DMS153 treated with DMSO at 0.1 percent for 48 hours (cell line): ENCODE measurements at regions not wholly inside any gene's neighbourhood (a gene's known extent, or its start where the extent isn't known, plus 50 kb on each side); places are given as distances from the start of the nearest gene placed in this dataset.
"Not testable (repeated sequence)": the region's sequence is repeated elsewhere in the genome, so short reads cannot be mapped to it uniquely, and the experiment has no call there.

Experiments used
- DNase-seq: peaks from one replicate; lab custom pipeline; 2025; ENCODE audit not compliant: unreplicated experiment; lab: John Stamatoyannopoulos, UW

DNA sequence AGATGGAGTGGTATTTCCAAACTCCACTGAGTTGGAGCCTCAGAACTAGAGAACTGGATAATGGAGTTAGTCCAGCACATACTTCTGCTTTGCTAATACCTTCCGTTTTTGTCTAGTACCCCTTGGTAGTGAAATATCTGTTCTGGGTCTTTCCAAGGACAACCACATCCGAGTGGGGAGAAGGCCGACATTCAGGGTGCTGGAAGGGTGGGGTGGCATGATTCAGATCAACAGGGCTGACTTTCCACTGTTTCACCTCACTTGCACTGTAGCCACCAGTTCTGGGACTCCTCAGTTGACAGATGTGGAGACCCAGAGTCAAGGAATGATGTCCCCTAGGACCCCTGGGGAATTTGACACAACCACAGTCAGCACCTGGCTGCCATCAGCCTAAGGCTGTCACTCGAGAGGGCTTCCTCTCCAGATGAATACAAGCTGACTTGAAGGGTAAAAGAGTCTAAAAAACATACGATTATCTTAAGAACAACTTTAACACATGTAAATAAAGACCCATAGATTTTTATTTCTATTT is 84.8 kb upstream of the HNF1B start:
- no peak for DNase-seq

- DNase-seq = no peak
Observed at GRCh38 chr17:37828651-37829124, 83.8 kb upstream of the HNF1B start.

GRCh38 chr17:37827905-37828650 is 83.2 kb upstream of the HNF1B start:
- DNase-seq = no peak

DNA sequence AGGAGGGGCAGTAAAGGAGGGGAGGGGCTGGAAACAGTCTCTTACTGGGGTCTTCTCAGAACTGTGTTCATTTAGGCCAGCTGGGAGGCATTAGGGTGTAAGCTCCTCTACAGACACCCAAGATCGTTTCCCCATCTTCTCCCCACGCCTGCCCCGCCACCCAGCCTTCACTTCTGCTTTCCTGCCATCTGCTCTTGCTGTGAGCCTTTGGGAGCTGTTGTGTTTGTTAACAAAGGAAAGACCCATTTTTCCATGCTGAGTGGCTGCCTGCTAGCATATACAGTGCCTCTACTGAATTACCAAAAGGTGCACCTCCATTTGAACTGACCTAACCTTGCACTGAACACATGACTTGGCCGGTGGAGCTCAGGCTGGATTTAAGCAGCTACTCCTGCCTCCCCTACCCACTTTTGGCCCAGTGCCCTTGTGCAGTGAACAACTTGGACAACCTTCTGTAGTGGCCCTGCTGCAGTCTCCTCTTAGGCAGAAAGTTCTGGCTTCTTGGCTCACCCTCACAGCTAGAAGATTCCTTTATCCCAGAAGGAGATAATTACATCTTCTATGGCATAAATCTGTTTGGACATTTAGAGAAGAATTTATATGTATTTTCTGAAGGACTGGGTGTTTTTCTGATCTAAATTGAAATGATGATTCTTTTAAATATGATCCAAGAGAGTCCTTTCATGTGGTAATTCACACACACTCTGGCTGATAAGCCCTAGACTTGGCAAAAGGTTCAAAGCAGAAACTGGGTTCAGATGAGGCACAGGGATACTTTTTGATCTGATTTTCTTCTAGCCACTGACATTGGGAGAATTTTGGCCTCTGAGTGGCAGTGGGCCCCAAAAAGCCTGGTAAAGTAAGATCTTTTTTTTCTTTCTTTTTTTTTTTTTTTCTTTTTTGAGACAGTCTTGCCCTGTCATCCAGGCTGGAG is 81.9 kb upstream of the HNF1B start:
- DNase-seq = no peak

GRCh38 chr17:37825851-37826250 is 81.0 kb upstream of the HNF1B start:
- no peak for DNase-seq

DNA sequence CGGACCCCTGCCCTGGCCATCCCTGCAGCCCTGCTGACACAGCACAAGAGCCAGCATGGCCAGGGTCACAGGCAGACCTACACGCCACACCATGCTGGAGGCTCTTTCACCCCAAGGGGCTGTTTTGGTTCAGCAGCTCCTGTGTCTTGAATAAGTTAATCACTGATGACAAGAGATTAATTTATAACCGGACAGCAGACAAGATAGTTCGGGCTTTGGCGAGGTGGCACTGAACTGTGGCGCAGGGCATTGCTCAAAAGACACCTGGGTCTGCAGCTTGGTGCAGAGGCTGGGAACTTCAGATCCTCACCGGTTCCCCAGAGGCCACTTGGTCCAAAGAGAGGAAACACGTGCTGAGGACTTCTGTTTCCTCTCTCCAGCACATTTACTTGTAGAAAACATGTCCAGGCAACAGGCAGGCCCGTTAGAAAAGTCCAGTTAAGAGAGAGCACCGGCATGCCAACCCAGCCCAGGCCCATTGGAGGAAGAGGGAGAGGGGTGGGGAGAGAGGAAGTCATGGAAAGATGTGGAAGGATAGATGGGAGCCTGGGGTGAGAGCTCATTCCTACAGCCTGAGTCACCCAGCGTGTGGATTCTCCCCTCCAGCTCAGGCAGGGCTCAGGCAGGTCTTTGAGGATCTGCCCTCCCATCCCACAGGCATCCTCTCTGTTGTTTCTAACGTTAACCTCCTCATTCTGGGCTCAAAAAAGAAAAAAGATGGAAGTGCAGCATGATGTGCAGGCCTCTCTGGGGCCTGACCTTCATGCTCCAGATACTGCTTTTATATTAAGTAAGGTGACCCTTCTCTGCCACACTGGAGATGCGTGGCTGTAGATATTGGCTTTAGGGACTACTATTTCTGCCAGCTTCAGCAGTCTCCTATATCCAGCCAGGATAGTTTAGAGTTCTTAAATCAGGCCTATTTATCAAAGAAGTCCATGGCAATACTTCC is 80.0 kb upstream of the HNF1B start:
- no peak for DNase-seq

DNA sequence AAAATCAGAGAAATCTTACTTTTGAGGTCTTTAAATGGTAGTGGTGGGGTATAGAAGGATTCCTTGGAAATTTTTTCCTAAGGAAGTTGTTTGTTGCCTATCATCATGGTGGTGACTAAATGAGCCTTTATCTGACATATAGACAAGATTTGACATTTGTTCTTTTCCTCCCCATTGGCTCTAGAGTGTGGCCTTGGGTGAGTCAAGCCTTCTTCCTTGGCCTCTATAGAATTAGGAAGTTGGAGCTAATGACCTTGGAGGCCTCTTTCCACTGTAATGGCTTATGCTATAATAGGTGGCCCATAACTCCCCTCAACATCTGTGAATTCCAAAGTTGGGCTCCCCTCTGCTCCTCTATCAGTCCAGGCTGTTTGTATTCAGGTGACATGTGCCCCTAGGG is 79.1 kb upstream of the HNF1B start:
- no peak for DNase-seq

DNA sequence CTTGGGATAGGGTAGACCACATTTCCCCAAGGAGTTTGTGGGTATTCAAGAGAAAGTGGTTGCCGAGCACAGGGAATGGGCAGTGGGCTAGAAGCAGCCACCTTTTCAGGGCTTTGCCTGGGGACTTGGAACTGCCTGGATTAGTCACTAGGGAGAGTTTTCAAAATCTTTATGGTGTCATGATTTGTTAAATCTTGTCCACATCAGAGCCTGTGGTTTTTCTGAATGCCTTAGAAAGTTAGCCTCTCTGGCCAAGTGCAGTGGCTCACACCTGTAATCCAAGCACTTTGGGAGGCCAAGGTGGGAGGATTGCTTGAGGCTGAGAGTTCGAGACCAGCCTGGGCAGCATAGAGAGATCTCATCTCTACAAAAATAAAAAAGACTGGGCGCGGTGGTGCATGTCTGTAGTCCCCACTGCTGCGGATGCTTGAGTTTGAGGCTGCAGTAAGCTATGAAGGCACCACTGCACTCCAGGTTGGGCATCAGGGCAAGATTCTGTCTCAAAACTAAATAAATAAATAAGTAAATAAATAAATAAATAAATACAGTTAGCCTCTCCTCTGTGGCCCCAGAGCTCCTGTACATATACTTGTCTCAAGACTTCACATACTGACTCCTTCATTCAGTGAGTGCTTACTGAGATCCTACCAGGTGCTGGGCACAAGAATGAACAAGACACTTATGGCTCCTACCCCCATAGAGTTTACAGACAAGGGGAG is 76.3 kb upstream of the HNF1B start:
- DNase-seq = no peak

- DNase-seq = no peak
Observed at GRCh38 chr17:37820313-37820994, 75.6 kb upstream of the HNF1B start.

DNA sequence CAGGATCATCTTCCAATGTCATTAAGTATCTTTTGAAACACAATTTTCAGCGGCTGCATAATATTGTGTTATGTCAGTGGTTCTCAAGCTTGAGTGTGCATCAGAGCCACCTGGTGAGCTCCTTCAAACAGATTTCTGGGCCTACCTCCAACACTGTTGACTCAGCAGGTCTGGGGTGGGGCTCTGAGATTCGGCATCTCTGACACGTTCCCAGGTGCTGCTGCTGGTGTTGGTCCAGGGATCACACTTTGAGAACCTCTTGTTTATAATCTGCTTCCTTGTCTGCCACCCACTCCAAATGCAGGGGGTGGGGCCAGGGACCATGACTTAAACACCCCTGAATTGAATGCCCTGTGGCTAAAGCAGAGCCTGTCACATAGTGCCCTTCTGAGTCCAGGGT is 73.8 kb upstream of the HNF1B start:
- DNase-seq = peak; percentile 19

- no peak for DNase-seq
Observed at GRCh38 chr17:37816950-37817349, 72.1 kb upstream of the HNF1B start.

DNA sequence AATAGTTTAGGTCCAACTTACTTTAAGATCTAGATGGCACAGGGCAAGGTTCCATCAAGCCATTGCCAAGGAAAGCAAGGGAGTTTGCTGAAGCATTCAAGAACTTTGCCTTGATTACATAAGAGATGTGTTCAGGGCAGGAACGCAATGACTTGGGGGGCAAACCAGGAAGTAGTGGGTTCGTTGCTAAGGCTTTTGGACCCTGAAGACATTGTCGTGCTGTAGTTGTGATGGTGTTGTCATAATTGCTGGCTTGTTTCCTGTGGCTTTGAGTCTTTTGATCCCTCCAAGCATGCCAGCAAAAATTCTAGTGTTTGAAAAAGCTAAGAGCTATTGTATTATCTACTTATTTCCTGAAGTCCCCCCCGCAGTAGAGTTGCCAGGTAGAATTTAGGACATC is 70.7 kb upstream of the HNF1B start:
- no peak for DNase-seq

GRCh38 chr17:37813751-37814150 is 68.9 kb upstream of the HNF1B start:
- DNase-seq = no peak

DNA sequence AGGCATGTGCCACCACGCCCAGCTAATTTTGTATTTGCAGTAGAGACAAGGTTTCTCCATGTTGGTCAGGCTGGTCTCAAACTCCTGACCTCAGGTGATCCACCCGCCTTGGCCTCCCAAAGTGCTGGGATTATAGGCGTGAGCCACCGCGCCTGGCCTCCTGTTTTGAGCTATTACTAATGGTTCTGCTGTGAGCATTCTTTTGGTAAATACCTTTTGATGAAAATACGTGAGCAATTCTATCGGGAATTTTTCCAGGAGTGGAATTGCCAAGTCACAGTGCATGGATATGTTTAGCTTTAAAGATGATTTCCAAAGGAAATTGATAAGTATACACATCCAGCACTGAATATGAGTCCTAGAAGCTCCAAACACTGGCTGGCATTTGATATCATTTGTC is 64.0 kb upstream of the HNF1B start:
- DNase-seq = not testable (repeated sequence)

DNA sequence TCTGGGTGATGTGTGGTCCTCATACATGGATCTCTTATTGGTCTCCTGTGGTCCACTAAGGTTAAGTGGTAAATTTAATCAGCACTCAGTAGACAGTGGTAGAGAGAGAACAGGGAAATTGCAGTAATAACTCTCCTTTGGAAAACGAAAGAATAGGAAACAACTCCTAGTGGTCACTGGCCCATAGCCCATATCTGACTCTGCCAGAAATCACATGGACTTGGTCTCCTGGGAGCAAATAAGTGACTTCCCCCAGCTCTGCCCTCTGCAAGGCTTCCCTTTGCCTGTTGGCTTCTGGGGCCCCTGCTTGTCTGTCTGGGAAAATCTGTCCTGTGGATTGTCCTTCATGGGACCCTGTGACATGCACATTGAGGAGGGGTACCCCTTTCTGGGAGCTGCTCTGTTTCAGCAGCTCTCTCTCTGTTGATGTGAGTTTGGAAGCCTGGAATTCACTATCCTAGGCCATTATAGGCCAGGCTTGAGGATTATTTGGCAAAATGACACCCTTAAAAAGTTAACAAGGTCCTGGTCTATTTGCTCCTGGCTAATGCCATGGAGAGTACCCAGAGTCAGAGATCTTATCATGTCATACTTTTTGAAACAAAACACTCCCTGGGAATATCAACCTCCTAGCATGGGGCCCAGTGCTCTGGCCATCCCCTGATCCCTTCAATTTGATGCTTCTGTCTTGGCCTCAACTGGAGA is 58.0 kb upstream of the HNF1B start:
- DNase-seq = no peak

DNA sequence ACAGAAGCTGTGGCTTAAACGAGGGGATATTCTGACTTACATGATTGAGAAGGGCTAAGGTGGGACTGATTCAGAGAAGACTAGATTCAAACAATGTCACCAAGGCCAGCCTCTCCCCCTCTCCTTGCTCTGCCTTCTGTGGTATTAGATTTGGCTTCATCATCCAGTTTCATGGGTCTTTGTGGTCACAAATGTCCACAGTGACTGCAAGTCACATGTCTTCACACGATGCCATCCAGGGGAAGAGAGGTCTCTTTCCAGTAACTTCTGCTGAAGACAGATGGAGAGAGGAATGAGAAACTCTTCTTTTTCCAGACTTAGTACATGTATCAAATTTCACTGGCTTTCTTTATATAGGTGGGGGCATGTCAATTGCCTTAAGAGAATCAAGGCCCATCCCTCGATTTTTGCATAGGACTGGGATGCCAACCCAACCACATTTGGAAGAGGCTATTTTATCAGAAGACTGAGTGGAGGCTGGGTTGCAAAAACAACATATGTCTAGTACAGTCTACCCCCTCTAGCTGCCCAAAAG is 57.3 kb upstream of the HNF1B start:
- DNase-seq = no peak

DNA sequence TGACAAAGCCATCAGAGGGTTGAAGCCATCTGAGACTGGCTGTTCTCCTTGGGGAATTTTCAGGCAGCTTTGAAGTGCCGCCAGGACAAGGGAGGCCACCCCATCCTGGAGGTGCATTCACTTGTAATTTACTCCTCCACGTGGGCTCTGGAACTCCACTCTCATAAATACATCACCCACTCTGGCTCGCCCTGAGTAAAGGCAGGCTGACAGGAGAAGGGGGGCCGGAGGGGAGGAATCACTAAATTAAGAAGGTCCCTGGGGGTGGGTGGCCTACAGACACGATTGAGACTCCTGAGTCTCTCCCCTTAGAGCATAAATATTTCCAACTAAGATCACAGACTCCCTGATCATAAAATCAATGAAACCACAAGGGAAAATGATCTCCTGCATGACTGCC is 56.3 kb upstream of the HNF1B start:
- DNase-seq = no peak

- no peak for DNase-seq
Observed at GRCh38 chr17:37797206-37797605, 52.3 kb upstream of the HNF1B start.

GRCh38 chr17:37796076-37796475 is 51.2 kb upstream of the HNF1B start:
- no peak for DNase-seq
